PFSK-1 (cell line): ENCODE measurements at regions not wholly inside any gene's neighbourhood (a gene's known extent, or its start where the extent isn't known, plus 50 kb on each side); places are given as distances from the start of the nearest gene placed in this dataset.

Experiments used
- FOXP2 ChIP-seq: optimal IDR thresholded peaks from 2 replicates; pipeline ENCODE3; 2011; ENCODE audit warnings: borderline replicate concordance, control low read depth, inconsistent platforms; ENCODE audit not compliant: insufficient read depth; ENCODE audit errors: extremely low read length, extremely low read depth
- POLR2AphosphoS5 ChIP-seq: IDR thresholded peaks from 2 replicates; pipeline ENCODE4 v1.6.1; 2012; ENCODE audit warnings: low read depth, mild to moderate bottlenecking, control low read depth, low read length, moderate library complexity
- REST ChIP-seq, 2 experiments: IDR thresholded peaks; 2 replicates each; pipeline versions ENCODE4 v1.6.1 to v1.8.0; 2011 to 2012; ENCODE audit warnings: low read depth in 2 of 2, low read length in 2 of 2, control low read depth in 1 of 2, inconsistent platforms in 1 of 2, mild to moderate bottlenecking in 1 of 2, moderate library complexity in 1 of 2; ENCODE audit not compliant: insufficient read depth in 1 of 2
- SIN3A ChIP-seq: IDR thresholded peaks from 2 replicates; pipeline ENCODE4 v1.6.1; 2012; ENCODE audit warnings: mild to moderate bottlenecking, low read length, moderate library complexity, borderline replicate concordance; ENCODE audit not compliant: insufficient read depth
- TAF1 ChIP-seq: IDR thresholded peaks from 2 replicates; pipeline ENCODE4 v1.6.1; 2012; ENCODE audit warnings: low read length, control low read depth, borderline replicate concordance; ENCODE audit not compliant: insufficient read depth

GRCh38 chr7:52355053-52355452 lies 680.4 kb upstream of the POM121L12 start:
- TF ChIP-seq REST (IDR thresholded peaks at IDR 0.05; ENCODE audit: insufficient read depth in 1 of 2, low read depth in 2 of 2, low read length in 2 of 2) (peak; percentile 67 to 91), POLR2AphosphoS5 (no peak)

- no peak for TF ChIP-seq REST (IDR thresholded peaks at IDR 0.05; ENCODE audit: insufficient read depth in 1 of 2, low read depth in 2 of 2, low read length in 2 of 2)
- no peak for TF ChIP-seq FOXP2
- TF ChIP-seq TAF1, result no peak
- TF ChIP-seq POLR2AphosphoS5, result no peak
- TF ChIP-seq SIN3A, result no peak
Observed at GRCh38 chr7:52352013-52352981, 683.1 kb upstream of the POM121L12 start.

- TF ChIP-seq SIN3A, result no peak
- TF ChIP-seq FOXP2, result no peak
- no peak for TF ChIP-seq REST (IDR thresholded peaks at IDR 0.05; ENCODE audit: insufficient read depth in 1 of 2, low read depth in 2 of 2, low read length in 2 of 2)
- TF ChIP-seq TAF1, result no peak
- no peak for TF ChIP-seq POLR2AphosphoS5
Observed at GRCh38 chr7:52344015-52344414, 691.4 kb upstream of the POM121L12 start.

- TF ChIP-seq FOXP2 (no peak), SIN3A (no peak), TAF1 (no peak), REST (IDR thresholded peaks at IDR 0.05; ENCODE audit: insufficient read depth in 1 of 2, low read depth in 2 of 2, low read length in 2 of 2) (no peak), POLR2AphosphoS5 (no peak)
Observed at GRCh38 chr7:52340067-52340466, 695.4 kb upstream of the POM121L12 start.

GRCh38 chr7:52325237-52325636 lies 710.2 kb upstream of the POM121L12 start:
- TF ChIP-seq REST (IDR thresholded peaks at IDR 0.05; ENCODE audit: insufficient read depth in 1 of 2, low read depth in 2 of 2, low read length in 2 of 2) (no peak), SIN3A (no peak), TAF1 (no peak), FOXP2 (no peak), POLR2AphosphoS5 (no peak)
